HG02623 (cell line): ENCODE measurements at regions not wholly inside any gene's neighbourhood (a gene's known extent, or its start where the extent isn't known, plus 50 kb on each side); places are given as distances from the start of the nearest gene placed in this dataset.
"Not testable (repeated sequence)": the region's sequence is repeated elsewhere in the genome, so short reads cannot be mapped to it uniquely, and the experiment has no call there.

ENCODE experiments used
- ATAC-seq: cut with Tn5 transposase; IDR thresholded peaks from one replicate; pipeline ENCODE4 v1.9.1; 2021; ENCODE audit warnings: moderate library complexity; ENCODE audit not compliant: unreplicated experiment

DNA sequence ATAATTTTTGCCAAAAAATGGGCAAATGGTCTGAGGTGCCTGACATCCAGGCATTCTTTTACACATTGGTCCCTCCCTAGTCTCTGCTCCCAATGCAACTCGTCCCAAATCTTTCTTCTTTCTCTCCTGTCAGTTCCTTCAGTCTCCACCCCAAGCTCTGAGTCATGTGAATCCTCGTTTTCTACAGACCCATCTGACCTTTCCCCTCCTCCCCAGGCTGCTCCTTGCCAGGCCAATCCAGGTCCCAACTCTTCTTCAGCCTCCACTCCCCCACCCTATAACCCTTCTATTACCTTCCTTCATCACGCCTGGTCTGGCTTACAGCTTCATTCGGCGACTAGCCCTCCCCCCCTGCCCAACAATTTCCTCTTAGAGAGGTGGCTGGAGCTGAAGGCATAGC is 55.3 kb downstream of the BBS10 start:
- ATAC-seq = not testable (repeated sequence)

DNA sequence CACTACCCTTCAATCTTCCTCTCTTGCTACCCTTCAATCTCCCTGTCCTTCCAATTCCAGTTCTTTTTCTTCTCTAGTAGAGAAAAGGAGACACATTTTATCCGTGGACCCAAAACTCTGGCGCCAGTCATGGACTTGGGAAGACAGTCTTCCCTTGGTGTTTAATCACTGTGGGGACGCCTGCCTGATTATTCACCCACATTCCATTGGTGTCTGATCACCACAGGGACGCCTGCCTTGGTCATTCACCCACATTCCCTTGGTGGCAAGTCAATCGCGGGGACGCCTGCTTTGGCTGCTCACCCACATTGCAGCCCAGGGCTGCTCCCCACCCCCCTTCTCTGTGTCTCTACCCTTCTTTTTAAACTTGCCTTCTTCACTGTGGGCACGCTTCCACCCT is 55.9 kb downstream of the BBS10 start:
- not testable (repeated sequence) for ATAC-seq

DNA sequence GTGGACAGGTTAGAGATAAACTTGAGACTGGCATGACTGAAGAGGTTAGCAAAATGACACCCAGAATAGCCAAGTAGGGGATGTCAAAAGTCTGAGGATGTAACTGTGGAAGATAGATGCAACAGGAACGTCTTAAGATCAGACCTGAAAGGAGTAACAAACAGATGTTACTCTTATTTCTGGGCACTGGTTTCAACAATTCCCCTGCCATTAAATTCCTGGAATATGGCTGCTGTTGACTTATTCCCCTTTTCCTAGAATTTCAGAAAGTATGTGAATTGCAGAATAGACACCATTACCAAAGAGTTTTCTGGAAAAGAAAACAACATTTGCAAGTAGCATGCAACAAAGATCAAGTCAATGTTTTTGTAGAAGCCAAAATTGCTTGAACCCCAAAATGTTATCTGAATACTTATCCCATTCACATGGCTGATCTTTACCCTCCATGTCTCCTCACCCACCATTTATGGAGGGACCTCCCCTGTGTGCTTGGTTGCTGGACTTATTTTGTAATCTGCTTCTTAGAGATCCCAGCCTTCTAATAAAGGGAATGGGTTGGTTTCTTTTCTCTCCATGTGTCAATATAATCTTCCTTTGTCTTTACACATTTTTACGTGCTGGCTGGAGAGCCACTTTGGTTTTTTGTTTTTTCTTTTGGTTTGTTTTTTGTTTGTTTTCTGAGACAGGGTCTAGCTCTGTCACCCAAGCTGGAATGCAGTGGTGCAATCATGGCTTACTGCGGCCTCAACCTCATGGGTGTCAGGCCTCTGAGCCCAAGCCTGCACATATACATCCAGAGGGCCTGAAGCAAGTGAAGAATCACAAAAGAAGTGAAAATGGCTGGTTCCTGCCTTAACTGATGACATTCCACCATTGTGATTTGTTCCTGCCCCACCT is 57.0 kb downstream of the BBS10 start:
- ATAC-seq = no peak

DNA sequence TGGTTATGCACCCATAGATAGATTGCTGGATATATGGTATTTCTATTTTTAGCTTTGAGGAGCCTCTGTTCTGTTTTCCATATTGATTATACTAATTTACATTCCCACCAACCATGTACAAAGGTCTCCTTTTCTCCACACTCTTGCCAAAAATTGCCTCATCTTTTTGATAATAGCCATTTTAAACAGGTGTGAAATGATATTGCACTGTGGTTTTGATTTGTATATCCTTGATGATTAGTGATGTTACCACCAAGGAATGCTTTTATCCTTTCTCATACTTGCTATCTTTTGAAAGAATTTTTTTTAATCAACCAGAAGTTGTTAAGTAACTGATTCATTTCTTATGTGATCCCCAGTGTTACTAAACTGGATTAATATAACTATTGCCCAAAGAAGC is 60.0 kb downstream of the BBS10 start:
- no peak for ATAC-seq

DNA sequence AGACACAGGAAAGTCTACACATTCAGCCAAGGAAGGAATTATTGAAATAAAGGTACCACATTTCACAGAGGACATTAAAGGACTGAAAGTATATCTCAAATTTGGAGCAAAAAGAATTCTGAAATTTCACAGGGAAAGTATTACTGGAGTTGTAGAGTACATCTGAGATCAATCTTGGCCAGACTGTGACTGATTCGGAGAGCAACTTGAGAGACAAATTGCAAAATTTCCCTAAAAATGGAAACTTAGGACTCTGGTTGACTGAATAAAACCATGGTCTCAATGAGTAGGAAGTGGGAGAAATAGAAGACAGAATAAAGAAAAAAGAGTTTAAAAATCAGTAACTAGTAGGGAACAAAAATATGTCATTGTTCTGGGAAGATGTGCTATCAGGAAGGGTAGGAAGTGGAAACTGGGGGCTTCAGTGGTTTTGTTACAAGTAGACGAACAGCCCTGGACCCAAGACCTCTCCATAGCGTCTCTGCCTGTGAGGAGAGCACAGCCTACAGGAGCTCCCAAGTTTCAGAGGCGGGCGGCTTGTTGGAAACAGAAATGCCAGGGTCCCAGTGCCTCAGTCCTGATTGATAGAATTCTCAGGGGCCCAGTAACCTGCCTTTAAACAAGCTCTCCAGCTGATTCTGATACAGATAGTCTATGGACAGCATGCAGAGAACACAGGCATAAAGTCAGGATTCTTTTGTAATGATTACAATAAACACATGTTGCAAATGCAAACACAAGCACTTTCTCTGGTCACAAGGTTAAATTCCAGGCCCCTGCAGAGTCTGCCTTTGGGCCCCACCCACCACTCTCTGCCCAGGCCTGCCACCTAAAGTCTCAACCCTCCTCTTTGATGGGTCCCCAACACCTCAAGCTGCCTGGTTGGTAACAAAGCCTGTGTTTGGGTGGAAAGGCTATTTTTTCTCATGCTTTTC is 63.1 kb downstream of the BBS10 start:
- no peak for ATAC-seq

DNA sequence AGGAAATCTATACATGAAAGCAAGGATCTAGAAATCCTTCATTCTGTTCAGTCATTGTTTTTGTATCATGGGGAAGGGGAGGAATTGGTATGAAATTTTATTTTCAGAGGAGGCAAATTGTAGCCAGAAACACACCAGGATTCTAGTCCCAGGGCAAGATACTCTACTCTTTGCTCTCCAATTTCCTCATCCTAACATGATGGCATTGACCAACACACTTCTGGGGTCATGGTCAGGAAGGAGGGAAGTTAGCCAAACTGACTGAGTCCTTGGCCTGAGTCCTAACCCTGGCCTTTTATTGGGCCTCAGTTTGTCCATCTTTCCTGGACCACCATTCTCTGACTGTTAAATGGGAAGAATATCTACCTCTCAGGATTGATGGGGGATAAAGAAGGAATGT is 65.5 kb downstream of the BBS10 start:
- ATAC-seq = no peak

DNA sequence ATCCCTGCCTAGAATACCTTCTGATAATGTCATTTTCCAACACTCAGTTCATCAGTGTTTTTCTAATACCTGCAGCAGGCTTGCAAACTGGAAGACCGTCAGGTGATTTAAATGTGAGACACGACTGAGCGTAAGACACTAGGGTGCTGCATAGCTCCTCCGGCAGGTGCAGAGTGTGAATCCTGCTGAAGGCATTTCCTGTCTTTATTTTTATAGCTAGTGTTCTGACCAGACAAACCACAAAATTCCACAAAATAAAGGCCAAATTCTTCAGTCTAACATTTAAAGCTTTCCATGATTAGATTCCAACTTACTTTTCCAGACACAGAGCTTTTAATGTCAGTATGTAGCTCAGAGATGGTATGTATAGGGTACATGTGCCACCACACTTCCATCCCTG is 70.7 kb downstream of the BBS10 start:
- no peak for ATAC-seq

DNA sequence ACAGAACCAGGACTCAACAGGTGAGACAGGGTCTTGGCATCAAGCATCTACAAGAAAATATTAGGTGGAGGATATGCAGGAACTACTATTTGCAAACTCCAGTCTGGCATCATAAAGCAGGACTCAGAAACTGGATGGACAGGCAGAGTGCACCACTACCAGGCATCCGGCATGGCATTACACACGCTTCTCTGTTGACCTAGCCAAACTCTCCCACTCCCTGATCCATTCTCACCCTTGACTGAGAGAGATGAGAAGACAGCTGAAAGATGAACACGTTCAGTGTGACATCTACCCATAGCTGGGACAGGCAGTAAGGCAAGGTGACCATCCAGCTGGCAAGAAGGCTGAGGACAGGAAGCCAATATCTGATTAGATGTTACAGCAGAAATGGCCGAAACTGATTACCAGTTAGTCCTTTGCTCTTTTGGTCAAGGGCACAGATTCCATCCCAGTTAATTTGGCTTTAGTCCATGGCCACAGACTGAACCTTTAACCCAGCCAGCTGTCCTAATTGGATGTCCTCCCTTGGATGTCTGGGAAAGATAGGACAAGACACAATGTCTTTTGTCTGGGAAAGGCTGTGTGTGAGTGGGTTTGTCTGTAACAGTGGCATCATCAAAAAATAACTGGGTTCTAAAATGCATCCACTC is 71.6 kb downstream of the BBS10 start:
- ATAC-seq = no peak

DNA sequence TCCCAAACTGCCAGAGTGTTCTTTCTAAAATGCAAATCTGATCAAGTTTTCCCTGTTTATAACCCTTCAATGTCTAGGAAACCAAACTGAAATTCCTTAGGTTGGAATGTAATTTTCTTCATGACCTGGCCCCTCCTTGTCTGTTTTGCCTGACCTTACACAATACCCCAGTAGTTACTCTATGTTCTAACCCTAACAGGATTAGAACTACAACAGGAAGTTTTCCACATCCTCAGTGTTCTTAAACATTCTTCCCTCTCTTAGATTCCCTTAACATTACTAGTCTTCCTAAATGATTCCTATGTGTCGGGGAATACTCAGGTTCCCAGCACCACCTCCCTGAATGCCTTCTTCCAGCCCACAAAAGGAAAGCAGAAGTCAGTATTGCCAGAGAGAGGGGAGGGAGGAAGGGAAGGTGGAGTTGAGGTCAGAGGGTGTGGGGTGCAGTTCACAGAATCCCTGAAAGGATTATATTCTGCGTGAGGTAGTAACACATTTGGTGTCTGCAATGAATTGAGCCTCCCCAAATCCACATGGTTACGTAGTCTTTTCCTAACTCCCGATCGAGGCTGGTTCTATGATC is 72.6 kb downstream of the BBS10 start:
- ATAC-seq = no peak

DNA sequence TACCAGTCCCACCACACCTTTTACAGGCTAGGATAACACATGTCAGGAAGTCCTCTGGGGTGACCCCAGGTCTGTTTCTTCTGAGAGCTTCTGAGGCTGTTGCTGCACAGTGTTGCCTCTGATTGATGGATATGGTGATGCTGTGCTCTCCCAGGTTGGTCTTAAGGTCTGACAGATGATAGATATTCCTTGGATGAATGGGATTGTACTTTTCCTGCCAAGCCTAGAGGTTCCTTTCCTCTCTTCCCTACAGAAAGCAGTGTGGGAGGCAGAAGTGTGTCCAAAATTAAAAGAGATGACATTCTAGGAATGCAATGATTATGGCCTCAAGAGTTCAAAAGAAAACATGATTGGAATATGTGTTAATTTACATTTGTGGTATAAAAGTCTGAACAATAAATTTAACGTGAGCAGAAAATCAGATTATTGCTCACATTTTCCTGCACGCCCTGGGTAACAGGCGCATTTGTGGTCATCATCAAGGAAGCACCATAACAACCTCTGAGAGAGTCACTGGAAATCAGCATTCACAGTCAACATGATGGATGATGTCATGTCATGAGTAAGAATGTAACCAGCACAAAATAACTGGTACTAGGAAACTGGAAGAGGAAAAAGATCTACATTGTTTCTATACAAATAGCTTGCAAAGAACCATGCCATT is 73.7 kb downstream of the BBS10 start:
- no peak for ATAC-seq

DNA sequence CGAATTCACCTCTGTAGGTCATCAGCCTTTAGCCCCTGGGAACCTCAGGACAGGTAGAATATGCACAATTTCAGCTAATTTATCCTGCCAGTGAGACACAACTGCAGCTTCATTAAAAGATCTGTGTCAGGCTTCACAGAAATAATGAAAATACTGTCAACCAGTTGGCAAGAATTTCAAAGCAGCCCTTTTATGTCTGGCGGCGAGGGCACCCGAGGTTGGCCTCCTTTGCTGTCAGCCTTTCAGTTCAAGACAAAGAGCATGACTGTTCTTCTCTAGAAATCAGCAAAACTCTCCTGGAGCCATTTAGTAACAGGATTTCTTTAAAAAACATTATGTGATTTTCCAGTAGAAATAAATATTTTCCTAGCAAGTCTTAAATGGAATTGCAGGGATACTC is 75.9 kb downstream of the BBS10 start:
- no peak for ATAC-seq

DNA sequence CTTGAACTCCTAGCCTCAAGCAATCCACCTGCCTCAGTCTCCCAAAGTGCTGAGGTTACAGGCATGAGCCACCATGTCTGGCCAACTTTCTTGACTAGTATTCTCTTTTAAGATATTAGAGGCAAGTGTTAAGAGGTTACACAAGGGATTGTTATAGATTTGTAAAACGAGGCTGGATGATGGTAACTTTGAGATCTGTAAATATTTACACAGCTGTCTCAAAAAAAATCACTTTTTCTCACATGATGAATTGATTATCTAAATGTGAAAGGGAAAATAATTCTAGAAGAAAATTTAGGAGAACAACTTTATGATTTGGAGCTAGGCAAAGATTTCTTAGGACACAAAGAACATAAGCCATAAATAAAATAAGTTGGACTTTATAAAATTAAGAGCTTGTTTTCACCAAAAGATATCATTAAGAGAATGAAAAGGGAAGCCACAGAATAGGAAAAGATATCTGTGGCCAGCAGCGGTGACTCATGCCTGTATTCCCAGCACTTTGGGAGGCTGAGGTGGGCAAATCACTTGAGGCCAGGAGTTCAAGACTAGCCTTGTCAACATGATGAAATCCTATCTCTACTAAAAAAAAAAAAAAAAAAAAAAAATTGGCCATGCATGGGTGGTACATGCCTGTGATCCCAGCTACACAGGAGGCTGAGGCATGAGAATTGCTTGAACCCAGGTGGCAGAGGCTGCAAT is 77.4 kb downstream of the BBS10 start:
- no peak for ATAC-seq

DNA sequence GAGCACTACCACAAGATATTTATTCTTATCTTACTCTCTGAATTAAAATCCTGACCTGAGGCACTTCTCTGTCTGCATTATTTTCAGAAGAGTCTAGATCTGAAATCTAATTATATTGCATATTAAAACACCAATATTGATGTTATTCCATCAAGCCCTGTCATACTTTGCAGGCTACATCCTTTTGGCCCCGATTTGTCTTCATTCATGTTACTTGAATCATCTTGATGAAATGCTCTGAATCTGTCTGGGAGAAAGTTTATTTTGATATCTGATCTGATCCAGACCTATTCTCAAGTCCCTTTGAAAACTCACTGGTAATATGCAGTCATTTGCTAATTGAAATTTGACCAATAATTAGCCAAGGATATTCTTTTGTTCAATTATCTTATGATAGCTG is 79.9 kb downstream of the BBS10 start:
- no peak for ATAC-seq

DNA sequence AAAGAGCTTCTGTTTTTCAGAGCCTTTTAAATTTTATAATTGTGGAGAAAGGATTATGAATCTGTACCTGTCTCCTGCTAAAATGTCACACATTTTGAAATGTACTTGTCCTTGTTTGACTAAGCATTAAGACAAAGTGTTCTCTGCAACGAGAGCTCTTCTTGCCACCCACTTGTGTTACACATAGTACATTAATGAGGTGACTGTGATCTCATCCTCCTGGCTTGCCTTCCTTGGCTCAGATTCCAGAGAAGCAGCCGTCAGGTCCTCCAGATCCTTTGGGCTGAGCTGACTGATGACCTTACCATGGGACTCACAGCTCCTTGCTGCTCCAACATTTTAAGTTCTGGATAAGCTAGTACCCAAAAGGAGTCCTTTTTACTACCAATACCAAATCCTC is 81.4 kb downstream of the BBS10 start:
- no peak for ATAC-seq

DNA sequence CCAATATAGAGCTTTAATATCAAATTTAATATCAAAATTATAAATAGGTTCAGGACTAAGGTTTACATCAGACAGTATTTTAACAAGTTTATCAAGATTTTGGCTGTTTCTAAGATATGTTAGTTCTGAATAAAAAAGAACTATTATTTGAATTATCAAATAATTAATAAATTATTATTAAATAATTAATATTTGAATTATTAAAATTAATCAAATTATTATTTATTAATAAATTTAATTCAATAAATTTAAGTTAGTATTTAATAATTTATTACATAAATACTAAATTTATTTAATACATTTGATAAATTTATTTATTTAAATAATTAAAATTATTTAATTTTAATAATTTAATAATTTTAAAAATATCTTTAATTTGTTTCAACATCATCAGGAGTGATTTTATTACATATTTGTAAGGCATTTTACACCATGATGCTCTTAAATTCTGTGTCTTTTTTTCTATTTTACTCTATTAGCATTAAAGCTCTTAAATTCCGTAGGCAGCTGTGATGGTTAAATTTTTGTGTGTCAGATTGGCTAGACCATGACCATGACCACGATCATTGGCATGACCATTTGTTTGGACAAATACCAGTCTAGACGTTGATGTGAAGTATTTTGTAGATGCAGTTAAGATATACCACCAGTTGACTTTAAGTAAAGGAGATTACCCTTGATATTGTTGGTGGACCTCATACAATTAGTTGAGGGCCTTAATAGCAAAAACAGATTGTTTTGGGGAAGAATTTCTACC is 82.6 kb downstream of the BBS10 start:
- ATAC-seq = no peak

DNA sequence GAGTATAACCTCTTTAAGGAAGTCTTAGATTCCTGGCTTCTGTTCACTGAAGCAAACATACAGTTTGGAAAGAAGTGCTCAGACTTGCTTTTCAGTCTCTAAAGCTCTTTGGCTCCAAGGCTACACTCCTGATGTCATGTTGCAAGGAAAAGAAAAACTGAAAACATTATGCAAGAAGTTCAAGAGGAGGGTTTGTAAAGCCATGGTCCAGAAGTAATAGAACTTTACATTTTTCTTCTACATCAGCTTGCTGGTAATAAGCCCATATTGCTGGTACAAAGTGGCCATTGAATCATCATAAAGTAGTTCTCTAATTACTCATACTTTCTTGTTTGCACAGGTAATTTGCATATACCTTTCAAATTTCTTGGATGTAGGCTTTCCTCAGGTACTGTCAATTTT is 83.6 kb downstream of the BBS10 start:
- no peak for ATAC-seq

DNA sequence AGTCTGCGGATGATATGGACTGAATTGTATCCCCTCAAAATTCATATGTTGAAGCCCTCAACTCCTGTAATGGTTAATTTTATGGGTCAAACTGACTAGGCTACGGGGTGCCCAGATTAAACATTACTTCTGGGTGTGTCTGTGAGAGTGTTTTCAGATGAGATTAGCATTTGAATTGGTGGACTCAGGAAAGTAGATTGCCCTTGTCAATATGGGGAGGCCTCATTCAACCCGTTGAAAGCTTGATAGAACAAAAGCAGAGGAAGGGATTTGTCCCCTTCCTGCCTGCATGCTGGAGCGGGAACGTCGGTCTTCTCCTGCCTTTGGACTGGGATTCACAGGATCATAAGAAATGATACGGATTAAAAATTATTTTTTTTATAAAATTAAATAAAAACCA is 84.5 kb downstream of the BBS10 start:
- no peak for ATAC-seq

DNA sequence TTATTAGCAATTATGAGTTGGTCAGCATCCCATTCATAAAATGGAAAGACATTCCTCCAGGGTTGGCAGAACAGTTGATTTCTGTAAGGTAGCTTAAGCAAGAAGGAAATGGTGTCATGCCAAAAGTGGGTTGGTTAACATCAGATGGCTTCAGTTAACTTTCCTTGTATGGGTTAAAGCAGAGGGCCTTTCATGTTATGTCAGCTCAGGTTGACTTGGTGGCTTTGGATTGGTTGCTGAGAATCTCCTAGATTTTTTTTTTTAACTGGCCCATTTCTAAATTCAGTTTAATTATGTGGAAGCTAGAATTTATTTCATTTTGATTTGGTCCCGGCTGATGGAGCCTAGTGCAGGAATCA is 87.8 kb downstream of the BBS10 start:
- no peak for ATAC-seq

DNA sequence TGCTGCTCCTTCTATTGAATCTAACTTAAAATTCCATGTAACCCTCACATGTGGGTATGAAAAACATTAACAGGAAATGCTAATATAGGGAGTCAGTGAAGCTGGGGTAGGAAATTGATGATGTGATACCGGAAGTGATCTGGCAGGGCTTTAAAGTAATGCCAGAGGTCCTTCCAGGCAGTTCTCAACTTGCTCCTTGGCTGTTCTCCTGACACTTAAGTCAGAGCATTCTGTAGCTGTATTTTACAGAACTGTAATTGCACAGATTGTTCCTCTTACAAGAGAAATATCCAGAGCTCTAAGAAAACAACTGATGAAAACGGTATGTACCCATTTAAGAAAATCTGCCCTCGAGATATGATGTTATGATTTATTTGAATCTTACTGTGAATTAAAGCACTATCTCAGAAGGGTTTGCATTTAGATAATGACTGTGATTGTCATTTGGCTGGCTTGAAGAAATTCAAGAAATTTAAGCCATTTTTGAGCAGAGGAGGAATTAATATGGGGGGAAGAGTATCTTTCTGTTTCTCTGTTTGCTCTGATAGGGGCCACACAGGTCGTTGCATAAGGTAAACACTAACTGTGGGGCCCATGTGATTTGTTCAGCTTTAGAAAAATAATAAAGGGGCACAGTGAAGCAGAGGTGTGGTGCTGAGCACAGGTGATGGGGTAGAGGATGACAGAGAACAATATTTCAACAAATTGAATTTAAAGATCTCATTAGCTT is 88.4 kb downstream of the BBS10 start:
- ATAC-seq = no peak
